ENCODE measurements at regions not wholly inside any gene's neighbourhood (a gene's known extent, or its start where the extent isn't known, plus 50 kb on each side); places are given as distances from the start of the nearest gene placed in this dataset.

GRCh38 chr21:23952269-23952668 lies 1655.0 kb downstream of the MRPL39 start:
- no peaks in the 10 kb centered on the region for H4K20me1 ChIP-seq (ENCODE audit: insufficient read depth)
- H3K9ac ChIP-seq (ENCODE audit: low read length), result no peak overlapping the region
- no peaks in the 10 kb centered on the region for H3K9me2 ChIP-seq (ENCODE audit: insufficient read depth, low read length)
- H2AFZ ChIP-seq (ENCODE audit: low read depth, low read length), result no peak overlapping the region
- H3K27me3 ChIP-seq (ENCODE audit: insufficient read depth, low read depth, low read length), result no peaks in the 10 kb centered on the region
- no peaks in the 10 kb centered on the region for H3K9me3 ChIP-seq (ENCODE audit: low read length)
- no peak overlapping the region for H3K4me3 ChIP-seq (ENCODE audit: low read length)
- no peaks in the 10 kb centered on the region for H3F3A ChIP-seq (ENCODE audit: insufficient read depth, low read length, poor library complexity, severe bottlenecking)
- no peaks in the 10 kb centered on the region for H3K79me2 ChIP-seq (replicated peaks; ENCODE audit: insufficient read depth, low read length)
- no peaks in the 10 kb centered on the region for H3K36me3 ChIP-seq (ENCODE audit: insufficient read depth, low read length)
- H3K27ac ChIP-seq (ENCODE audit: low read length), result no peak overlapping the region
- H3K4me2 ChIP-seq (ENCODE audit: low read length), result no peak overlapping the region
- TF ChIP-seq CTCF (IDR thresholded peaks at IDR 0.05; ENCODE audit: poor library complexity, severe bottlenecking) (no peak), EP300 (conservative IDR thresholded peaks at IDR 0.05; ENCODE audit: poor library complexity, severe bottlenecking) (no peak), EZH2 (IDR thresholded peaks at IDR 0.05; ENCODE audit: borderline replicate concordance, insufficient read depth, low read length, poor library complexity, severe bottlenecking) (no peak), POLR2AphosphoS5 (IDR thresholded peaks at IDR 0.05) (no peak)

DNA sequence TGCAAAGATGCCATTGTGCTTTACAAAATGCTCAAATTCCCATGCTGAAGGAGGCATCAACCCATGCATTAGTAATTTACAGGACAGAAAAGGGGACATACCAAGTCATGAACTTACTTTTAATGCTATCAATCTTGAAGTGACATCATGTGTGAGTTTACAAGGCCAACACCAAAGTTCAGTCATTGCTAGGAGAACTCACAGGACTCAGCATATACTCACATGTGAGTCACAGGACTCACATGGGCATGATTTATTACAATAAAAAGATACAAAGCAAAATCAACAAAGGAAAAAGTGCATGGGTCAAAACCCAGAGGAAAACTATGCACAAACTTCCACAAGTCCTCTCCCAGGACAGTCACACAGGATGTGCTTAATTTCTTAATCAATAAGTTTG lies 1656.0 kb downstream of the MRPL39 start:
- H2AFZ ChIP-seq (ENCODE audit: low read depth, low read length), result no peak overlapping the region
- no peak overlapping the region for H3K9ac ChIP-seq (ENCODE audit: low read length)
- H3K4me2 ChIP-seq (ENCODE audit: low read length), result no peak overlapping the region
- H3K9me2 ChIP-seq (ENCODE audit: insufficient read depth, low read length), result no peaks in the 10 kb centered on the region
- H3K27ac ChIP-seq (ENCODE audit: low read length), result no peak overlapping the region
- no peak overlapping the region for H3K4me3 ChIP-seq (ENCODE audit: low read length)
- no peaks in the 10 kb centered on the region for H3K27me3 ChIP-seq (ENCODE audit: insufficient read depth, low read depth, low read length)
- no peaks in the 10 kb centered on the region for H3K79me2 ChIP-seq (replicated peaks; ENCODE audit: insufficient read depth, low read length)
- no peaks in the 10 kb centered on the region for H3K9me3 ChIP-seq (ENCODE audit: low read length)
- no peak for TF ChIP-seq REST (IDR thresholded peaks at IDR 0.05; ENCODE audit: borderline replicate concordance)
- no peak for TF ChIP-seq EP300 (conservative IDR thresholded peaks at IDR 0.05; ENCODE audit: poor library complexity, severe bottlenecking)
- no peak for TF ChIP-seq SMC3 (conservative IDR thresholded peaks at IDR 0.05; ENCODE audit: poor library complexity)
- no peak for TF ChIP-seq CTCF (IDR thresholded peaks at IDR 0.05; ENCODE audit: poor library complexity, severe bottlenecking)
- no peak for TF ChIP-seq POLR2AphosphoS5 (IDR thresholded peaks at IDR 0.05)
- TF ChIP-seq MXI1 (conservative IDR thresholded peaks at IDR 0.05; ENCODE audit: poor library complexity, severe bottlenecking), result no peak
- TF ChIP-seq RAD21 (conservative IDR thresholded peaks at IDR 0.05), result no peak
- no peak for TF ChIP-seq EZH2 (IDR thresholded peaks at IDR 0.05; ENCODE audit: borderline replicate concordance, insufficient read depth, low read length, poor library complexity, severe bottlenecking)
- no peak for TF ChIP-seq TAF1 (IDR thresholded peaks at IDR 0.05; ENCODE audit: low read depth)
- no peaks in the 10 kb centered on the region for H4K20me1 ChIP-seq (ENCODE audit: insufficient read depth)
- H3K36me3 ChIP-seq (ENCODE audit: insufficient read depth, low read length), result no peaks in the 10 kb centered on the region
- no peaks in the 10 kb centered on the region for H3F3A ChIP-seq (ENCODE audit: insufficient read depth, low read length, poor library complexity, severe bottlenecking)

All from neural cell (in vitro differentiated cells).